K562 (cell line): ENCODE measurements at regions not wholly inside any gene's neighbourhood (a gene's known extent, or its start where the extent isn't known, plus 50 kb on each side); places are given as distances from the start of the nearest gene placed in this dataset.
"Not testable (repeated sequence)": the region's sequence is repeated elsewhere in the genome, so short reads cannot be mapped to it uniquely, and the experiment has no call there.

Experiments
- ATAC-seq: fragments of 200-7000 bp; cut with Tn5 transposase; 3 replicates; pipeline ENCODE4 v1.9.1; 2020; ENCODE audit warnings: moderate library complexity
- BruUV-seq: library from RNA; stranded (reverse); fragments of 400-500 nt; replicated peaks from 2 replicates; lab custom pipeline; 2021; lab: Mats Ljungman, UMichigan
- CTCF ChIA-PET: fragments of 300-600 bp; formaldehyde crosslinking; extraction: SDS; loops from one replicate; lab custom pipeline; 2021; ENCODE audit warnings: low intra/inter-chr PET ratio; lab: Yijun Ruan, JAX
- POLR2A ChIA-PET: fragments of 300-600, 350-650 bp; sonication (Branson Sonifier 250); formaldehyde crosslinking; extraction: SDS; loops from one replicate; lab custom pipeline; 2021; ENCODE audit warnings: antibody characterized with exemption, inconsistent platforms; lab: Yijun Ruan, JAX
- DNase-seq, 4 experiments: peaks; one replicate each; pipeline versions ENCODE4 v3.0.0 to v3.0.0-alpha.2; 2011 to 2018; ENCODE audit warnings: low spot score in 3 of 4, mixed read lengths in 3 of 4; ENCODE audit errors: extremely low read depth in 1 of 4
- FAIRE-seq: peaks from 2 replicates; lab custom pipeline; 2011; peaks lifted over from hg19 to GRCh38; lab: Jason Lieb, UNC
- H2AFZ ChIP-seq: 2 replicates; pipeline ENCODE4 v1.6.0; 2011; ENCODE audit warnings: low read depth, low read length, control low read depth, inconsistent platforms
- H3K27ac ChIP-seq: fragments of 200-600 bp; 3 replicates; pipeline ENCODE4 v1.8.0; 2011; ENCODE audit warnings: low read depth, mild to moderate bottlenecking, control low read depth, inconsistent platforms, low read length, moderate library complexity, mixed read lengths; ENCODE audit errors: extremely low read depth
- H3K27me3 ChIP-seq, 2 experiments: fragments of 300-600 bp in 1 of 2; 2 replicates in 1 of 2; 3 replicates in 1 of 2; pipeline versions ENCODE4 v1.6.0 to v1.8.0; 2011; ENCODE audit warnings: inconsistent platforms in 2 of 2, low read length in 2 of 2, mild to moderate bottlenecking in 1 of 2, mixed read lengths in 1 of 2, moderate library complexity in 1 of 2; ENCODE audit not compliant: control insufficient read depth in 2 of 2, insufficient read depth in 2 of 2
- H3K36me3 ChIP-seq: fragments of 300-600 bp; 3 replicates; pipeline ENCODE4 v1.8.0; 2011; ENCODE audit warnings: mild to moderate bottlenecking, low read length, inconsistent platforms; ENCODE audit not compliant: control insufficient read depth, insufficient read depth
- H3K4me1 ChIP-seq, 2 experiments: fragments of 200-600 bp in 1 of 2; replicated peaks in 1 of 2; 2 replicates in 1 of 2; 3 replicates in 1 of 2; pipeline versions ENCODE4 v1.5.1 to v1.8.0; 2011; ENCODE audit warnings: inconsistent platforms in 2 of 2, low read length in 2 of 2, mild to moderate bottlenecking in 1 of 2, mixed read lengths in 1 of 2, moderate library complexity in 1 of 2; ENCODE audit not compliant: control insufficient read depth in 2 of 2, insufficient read depth in 2 of 2
- H3K4me2 ChIP-seq: 2 replicates; pipeline ENCODE4 v1.6.1; 2011; ENCODE audit warnings: low read length, control low read depth, inconsistent platforms, mixed read lengths; ENCODE audit not compliant: insufficient read depth
- H3K4me3 ChIP-seq: fragments of 200-600 bp; sonication (generic), shearing (Covaris generic); 2 replicates; pipeline ENCODE4 v1.5.1; 2016; ENCODE audit warnings: control low read depth, inconsistent platforms
- H3K79me2 ChIP-seq: fragments of 200-600 bp; 3 replicates; pipeline ENCODE4 v1.8.0; 2011; ENCODE audit warnings: low read length, inconsistent platforms; ENCODE audit not compliant: control insufficient read depth, insufficient read depth
- H3K9ac ChIP-seq, 2 experiments: 2 replicates each; pipeline versions ENCODE4 v1.6.0 to v1.6.1; 2011; ENCODE audit warnings: low read depth in 2 of 2, low read length in 2 of 2, control low read depth in 1 of 2, inconsistent platforms in 1 of 2, mild to moderate bottlenecking in 1 of 2, mixed read lengths in 1 of 2; ENCODE audit not compliant: insufficient read depth in 1 of 2
- H3K9me1 ChIP-seq: one replicate; pipeline ENCODE4 v1.6.0; 2011; ENCODE audit warnings: inconsistent platforms, mild to moderate bottlenecking, low read length, moderate library complexity; ENCODE audit not compliant: control insufficient read depth, insufficient read depth
- H3K9me3 ChIP-seq: replicated peaks from 2 replicates; pipeline ENCODE4 v1.5.1; 2011; ENCODE audit warnings: low read depth, low read length, inconsistent platforms; ENCODE audit not compliant: control insufficient read depth, insufficient read depth
- H4K20me1 ChIP-seq: replicated peaks from 2 replicates; pipeline ENCODE4 v1.6.1; 2011; ENCODE audit warnings: low read length, inconsistent platforms, mixed read lengths; ENCODE audit not compliant: control insufficient read depth, insufficient read depth
- ADNP ChIP-seq: fragments of 200-800 bp; sonication (Bioruptor generic); IDR thresholded peaks from 2 replicates; pipeline ENCODE4 v1.6.1; 2016; ENCODE audit warnings: missing genetic modification characterization, missing compliant biosample characterization
- HEY1 ChIP-seq: fragments of 250-450 bp; sonication (Bioruptor Pico); IDR thresholded peaks from 2 replicates; pipeline ENCODE4 v1.5.0; 2020; ENCODE audit warnings: mild to moderate bottlenecking, moderate library complexity, borderline replicate concordance
- JUND ChIP-seq, 2 experiments: IDR thresholded peaks; 2 replicates in 1 of 2; 3 replicates in 1 of 2; pipeline ENCODE4 v1.6.1; 2011; ENCODE audit warnings: borderline replicate concordance in 2 of 2, low read depth in 2 of 2, low read length in 2 of 2, improper control_type of control experiment in 1 of 2, missing biosample characterization in 1 of 2, missing genetic modification characterization in 1 of 2, missing genetic modification reagents in 1 of 2
- MAFG ChIP-seq: fragments of 450-650 bp; conservative IDR thresholded peaks from 2 replicates; pipeline ENCODE4 v1.6.1; 2016; ENCODE audit warnings: missing genetic modification characterization, missing compliant biosample characterization
- MCM5 ChIP-seq: fragments of 450-650 bp; IDR thresholded peaks from 2 replicates; pipeline ENCODE4 v1.6.1; 2016; ENCODE audit warnings: low read depth
- MED1 ChIP-seq: sonication (generic); formaldehyde crosslinking; IDR thresholded peaks from 2 replicates; pipeline ENCODE4 v1.8.1; 2023; ENCODE audit warnings: missing genetic modification reagents, borderline replicate concordance
- NCOA1 ChIP-seq: fragments of 450-650 bp; IDR thresholded peaks from 2 replicates; pipeline ENCODE4 v1.6.1; 2016; ENCODE audit warnings: low read depth
- PTRF ChIP-seq: fragments of 450-650 bp; IDR thresholded peaks from 2 replicates; pipeline ENCODE4 v1.6.1; 2016; ENCODE audit warnings: mild to moderate bottlenecking, missing genetic modification characterization, missing compliant biosample characterization
- ZNF253 ChIP-seq: fragments of 250-450 bp; sonication (Bioruptor Pico); conservative IDR thresholded peaks from 2 replicates; pipeline ENCODE4 v1.6.1; 2021; ENCODE audit warnings: mild to moderate bottlenecking
- ZNF551 ChIP-seq: fragments of 250-450 bp; sonication (Bioruptor Pico); IDR thresholded peaks from 2 replicates; pipeline ENCODE4 v1.5.0; 2021; ENCODE audit warnings: mild to moderate bottlenecking, moderate library complexity
- WGBS: fragments of 100-300 bp; shearing (Covaris generic); methylation state at CpG from one replicate; pipeline ENCODE4 v1.1.6; 2016; ENCODE audit warnings: low coverage, mixed read lengths; ENCODE audit not compliant: insufficient coverage; ENCODE audit errors: missing lambda C conversion rate; 5-methylcytosine and 5-hydroxymethylcytosine counted together
- in situ Hi-C: fragments of 300-500 bp; cut with MboI; formaldehyde crosslinking; loops from 4 replicates; pipeline ENCODE4 v1.15.0; 2018; ENCODE audit warnings: inconsistent platforms, mixed read lengths
- intact Hi-C: fragments of 100-400 bp; cut with micrococcal nuclease; formaldehyde crosslinking; loops from 2 replicates; pipeline ENCODE4 v1.14.2; 2022
- TF ChIP-seq, protein P1 (sequence below), 2 experiments: fragments of 450-650 bp in 1 of 2; sonication (generic) in 1 of 2; formaldehyde crosslinking; conservative IDR thresholded peaks; 2 replicates each; pipeline versions ENCODE4 v1.4.0 to v1.8.1; 2020 to 2022; ENCODE audit warnings: mild to moderate bottlenecking in 1 of 2, missing genetic modification reagents in 1 of 2
- TF ChIP-seq, protein P2 (sequence below): sonication (generic); formaldehyde crosslinking; IDR thresholded peaks from 2 replicates; pipeline ENCODE4 v1.8.1; 2023; ENCODE audit warnings: mild to moderate bottlenecking, missing genetic modification reagents

DNA sequence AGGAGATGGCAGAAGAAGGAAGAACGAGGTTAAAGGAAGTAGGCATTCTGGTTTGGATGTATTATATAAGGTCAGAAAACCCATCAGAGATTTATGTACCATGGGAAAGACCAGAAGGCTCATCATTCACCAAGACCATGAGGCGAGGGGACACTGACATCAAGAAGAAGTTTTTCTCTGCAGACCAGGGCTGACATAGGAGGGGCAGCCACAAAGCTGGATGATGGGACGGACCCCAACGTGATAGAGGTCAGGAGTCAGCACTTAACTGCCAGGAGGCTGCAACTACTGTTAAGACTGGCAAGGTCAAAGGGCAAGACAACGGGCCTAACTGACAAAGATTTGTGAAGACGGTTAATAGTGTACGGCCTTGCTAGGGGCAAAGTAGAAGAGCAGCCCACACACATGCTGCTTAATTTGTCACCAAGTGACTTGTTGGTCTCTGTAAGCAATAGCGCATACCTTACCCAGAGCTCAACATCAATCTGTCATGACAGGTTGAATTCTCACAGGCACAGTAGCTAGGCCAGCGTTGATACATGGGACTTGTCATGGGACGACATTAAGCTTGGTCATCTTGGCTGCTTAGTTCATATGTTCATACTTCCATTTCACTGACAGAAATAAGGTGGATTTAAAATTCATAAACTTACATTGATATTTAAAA lies 579.7 kb upstream of the CDH10 start:
- H3K4me3 ChIP-seq, result no peak overlapping the region
- no peaks in the 10 kb centered on the region for H3K36me3 ChIP-seq
- no peaks in the 10 kb centered on the region for H3K4me1 ChIP-seq
- no peak overlapping the region for H3K9ac ChIP-seq
- H3K9me1 ChIP-seq, result no peaks in the 10 kb centered on the region
- no peaks in the 10 kb centered on the region for H3K27me3 ChIP-seq
- no TSS peak for BruUV-seq
- POLR2A ChIA-PET, result no interaction called here
- H3K79me2 ChIP-seq, result no peaks in the 10 kb centered on the region
- no peaks in the 10 kb centered on the region for H4K20me1 ChIP-seq
- H3K4me2 ChIP-seq, result no peak overlapping the region
- H3K9me3 ChIP-seq, result no peaks in the 10 kb centered on the region
- no peak overlapping the region for H2AFZ ChIP-seq
- in situ Hi-C loops, result no loop called here
- CTCF ChIA-PET, result no interaction called here
- FAIRE-seq (no peak), ATAC-seq (no peak), DNase-seq (no peak)
- intact Hi-C loops, result no loop called here
- H3K27ac ChIP-seq, result no peak overlapping the region
- no peak for TF ChIP-seq JUND (IDR thresholded peaks at IDR 0.05; ENCODE audit: borderline replicate concordance, low read depth, low read length)
- TF ChIP-seq JUND (tag; IDR thresholded peaks at IDR 0.05; ENCODE audit: borderline replicate concordance, low read depth, low read length), result no peak
- no peak for TF ChIP-seq ADNP (tag)
- no peak for TF ChIP-seq MAFG (tag)
- TF ChIP-seq ZNF551 (CRISPR knock-in tag), result no peak
- TF ChIP-seq HEY1 (CRISPR knock-in tag), result no peak
- TF ChIP-seq NCOA1, result no peak
- no peak for TF ChIP-seq MED1
- TF ChIP-seq MCM5, result no peak
- TF ChIP-seq, protein P1, sequence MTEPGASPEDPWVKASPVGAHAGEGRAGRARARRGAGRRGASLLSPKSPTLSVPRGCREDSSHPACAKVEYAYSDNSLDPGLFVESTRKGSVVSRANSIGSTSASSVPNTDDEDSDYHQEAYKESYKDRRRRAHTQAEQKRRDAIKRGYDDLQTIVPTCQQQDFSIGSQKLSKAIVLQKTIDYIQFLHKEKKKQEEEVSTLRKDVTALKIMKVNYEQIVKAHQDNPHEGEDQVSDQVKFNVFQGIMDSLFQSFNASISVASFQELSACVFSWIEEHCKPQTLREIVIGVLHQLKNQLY (CRISPR knock-in tag; conservative IDR thresholded peaks at IDR 0.05), result no peak
- TF ChIP-seq, protein P2, sequence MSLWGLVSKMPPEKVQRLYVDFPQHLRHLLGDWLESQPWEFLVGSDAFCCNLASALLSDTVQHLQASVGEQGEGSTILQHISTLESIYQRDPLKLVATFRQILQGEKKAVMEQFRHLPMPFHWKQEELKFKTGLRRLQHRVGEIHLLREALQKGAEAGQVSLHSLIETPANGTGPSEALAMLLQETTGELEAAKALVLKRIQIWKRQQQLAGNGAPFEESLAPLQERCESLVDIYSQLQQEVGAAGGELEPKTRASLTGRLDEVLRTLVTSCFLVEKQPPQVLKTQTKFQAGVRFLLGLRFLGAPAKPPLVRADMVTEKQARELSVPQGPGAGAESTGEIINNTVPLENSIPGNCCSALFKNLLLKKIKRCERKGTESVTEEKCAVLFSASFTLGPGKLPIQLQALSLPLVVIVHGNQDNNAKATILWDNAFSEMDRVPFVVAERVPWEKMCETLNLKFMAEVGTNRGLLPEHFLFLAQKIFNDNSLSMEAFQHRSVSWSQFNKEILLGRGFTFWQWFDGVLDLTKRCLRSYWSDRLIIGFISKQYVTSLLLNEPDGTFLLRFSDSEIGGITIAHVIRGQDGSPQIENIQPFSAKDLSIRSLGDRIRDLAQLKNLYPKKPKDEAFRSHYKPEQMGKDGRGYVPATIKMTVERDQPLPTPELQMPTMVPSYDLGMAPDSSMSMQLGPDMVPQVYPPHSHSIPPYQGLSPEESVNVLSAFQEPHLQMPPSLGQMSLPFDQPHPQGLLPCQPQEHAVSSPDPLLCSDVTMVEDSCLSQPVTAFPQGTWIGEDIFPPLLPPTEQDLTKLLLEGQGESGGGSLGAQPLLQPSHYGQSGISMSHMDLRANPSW (CRISPR knock-in tag), result no peak
- TF ChIP-seq PTRF (tag), result no peak
- no peak for TF ChIP-seq ZNF253
- 2% methylated on average over 10 of the region's 10 CpGs for WGBS

DNA sequence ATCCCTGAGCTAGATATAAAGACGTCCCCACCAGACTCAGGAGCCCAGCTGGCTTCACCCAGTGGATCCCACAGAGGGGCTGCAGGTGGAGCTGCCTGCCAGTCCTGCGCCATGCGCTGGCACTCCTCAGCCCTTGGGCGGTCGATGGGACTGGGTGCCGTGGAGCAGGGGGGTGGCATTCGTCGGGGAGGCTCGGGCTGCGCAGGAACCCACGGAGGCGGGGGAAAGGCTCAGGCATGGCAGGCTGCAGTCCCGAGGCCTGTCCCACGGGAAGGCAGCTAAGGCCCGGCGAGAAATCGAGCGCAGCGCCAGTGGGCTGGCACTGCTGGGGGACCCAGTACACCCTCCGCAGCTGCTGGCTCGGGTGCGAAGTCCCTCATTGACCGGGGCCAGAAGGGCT lies 555.1 kb upstream of the CDH10 start:
- H3K27me3 ChIP-seq, H3K4me1 ChIP-seq, H3K4me2 ChIP-seq, H3K27ac ChIP-seq, H3K79me2 ChIP-seq, intact Hi-C loops, H3K36me3 ChIP-seq, H3K9me1 ChIP-seq, BruUV-seq, FAIRE-seq, H3K9me3 ChIP-seq, H2AFZ ChIP-seq, in situ Hi-C loops, CTCF ChIA-PET, H4K20me1 ChIP-seq, H3K9ac ChIP-seq, ATAC-seq, DNase-seq, H3K4me3 ChIP-seq: not testable (repeated sequence)
- POLR2A ChIA-PET, result interaction anchor here (0.7 kb wide), 1 partner anchor 526 kb away, joined by 3 read pairs; no protein-coding TSS in a partner anchor
- WGBS, result 5% methylated on average over 19 of the region's 23 CpGs
